Nephron (organoid): ENCODE measurements at regions not wholly inside any gene's neighbourhood (a gene's known extent, or its start where the extent isn't known, plus 50 kb on each side); places are given as distances from the start of the nearest gene placed in this dataset.
"Not testable (repeated sequence)": the region's sequence is repeated elsewhere in the genome, so short reads cannot be mapped to it uniquely, and the experiment has no call there.

Experiments used
- H3K27ac Mint-ChIP-seq, 3 experiments: 2 replicates each; pipeline ENCODE4 v1.8.0; 2020; ENCODE audit warnings: mixed read lengths in 3 of 3, mild to moderate bottlenecking in 2 of 3, moderate library complexity in 1 of 3
- H3K27me3 Mint-ChIP-seq: 2 replicates; pipeline ENCODE4 v1.8.0; 2021; ENCODE audit warnings: low read depth, mild to moderate bottlenecking, moderate library complexity, mixed read lengths
- H3K36me3 Mint-ChIP-seq: 2 replicates; pipeline ENCODE4 v1.8.0; 2020; ENCODE audit warnings: low read depth, mixed read lengths
- H3K4me1 Mint-ChIP-seq: 2 replicates; pipeline ENCODE4 v1.8.0; 2020; ENCODE audit warnings: mixed read lengths
- H3K4me3 Mint-ChIP-seq, 3 experiments: 2 replicates each; pipeline ENCODE4 v1.8.0; 2020; ENCODE audit warnings: mild to moderate bottlenecking in 3 of 3, mixed read lengths in 3 of 3, moderate library complexity in 2 of 3
- H3K9me3 Mint-ChIP-seq: 2 replicates; pipeline ENCODE4 v1.8.0; 2020; ENCODE audit warnings: mixed read lengths
- CTCF ChIP-seq, 3 experiments: fragments of 200-600 bp; sonication (generic); IDR thresholded peaks; one replicate each; pipeline ENCODE4 v1.5.0; 2021; ENCODE audit warnings: antibody characterized with exemption in 3 of 3; ENCODE audit not compliant: unreplicated experiment in 3 of 3

GRCh38 chr1:191043066-191043465, 565.4 kb upstream of the BRINP3 start:
- Mint-ChIP-seq H3K4me3 (no peak overlapping the region), H3K36me3 (no peaks in the 10 kb centered on the region), H3K4me1 (no peaks in the 10 kb centered on the region), H3K9me3 (no peaks in the 10 kb centered on the region), H3K27me3 (peaks cover 5% of the 10 kb centered on the region), H3K27ac (no peak overlapping the region)
- TF ChIP-seq CTCF (IDR thresholded peaks at IDR 0.05; ENCODE audit: unreplicated experiment in 3 of 3): no peak

GRCh38 chr1:191049781-191050180, 572.1 kb upstream of the BRINP3 start:
- Mint-ChIP-seq H3K27me3 (no peaks in the 10 kb centered on the region), H3K4me1 (no peaks in the 10 kb centered on the region), H3K27ac (no peak overlapping the region), H3K4me3 (no peak overlapping the region), H3K9me3 (no peaks in the 10 kb centered on the region), H3K36me3 (no peaks in the 10 kb centered on the region)
- TF ChIP-seq CTCF (IDR thresholded peaks at IDR 0.05; ENCODE audit: unreplicated experiment in 3 of 3): no peak

GRCh38 chr1:191052888-191053287, 575.2 kb upstream of the BRINP3 start:
- no peak overlapping the region for H3K27ac Mint-ChIP-seq

GRCh38 chr1:191065346-191065745, 587.7 kb upstream of the BRINP3 start:
- H3K27ac Mint-ChIP-seq: no peak overlapping the region
- H3K27me3 Mint-ChIP-seq: no peaks in the 10 kb centered on the region
- H3K4me3 Mint-ChIP-seq: no peak overlapping the region
- TF ChIP-seq CTCF (IDR thresholded peaks at IDR 0.05; ENCODE audit: unreplicated experiment in 3 of 3): no peak
- no peaks in the 10 kb centered on the region for H3K4me1 Mint-ChIP-seq
- peaks cover 15% of the 10 kb centered on the region for H3K9me3 Mint-ChIP-seq
- no peaks in the 10 kb centered on the region for H3K36me3 Mint-ChIP-seq

More at GRCh38 chr1:191052888-191053287, 575.2 kb upstream of the BRINP3 start:
- Mint-ChIP-seq H3K4me3 (no peak overlapping the region), H3K9me3 (no peaks in the 10 kb centered on the region), H3K27me3 (no peaks in the 10 kb centered on the region), H3K4me1 (no peaks in the 10 kb centered on the region), H3K36me3 (no peaks in the 10 kb centered on the region)
- no peak for TF ChIP-seq CTCF (IDR thresholded peaks at IDR 0.05; ENCODE audit: unreplicated experiment in 3 of 3)

GRCh38 chr1:191065771-191066170, 588.1 kb upstream of the BRINP3 start:
- no peak for TF ChIP-seq CTCF (IDR thresholded peaks at IDR 0.05; ENCODE audit: unreplicated experiment in 3 of 3)
- H3K4me1 Mint-ChIP-seq: no peaks in the 10 kb centered on the region
- no peaks in the 10 kb centered on the region for H3K27me3 Mint-ChIP-seq
- H3K9me3 Mint-ChIP-seq: peaks cover 12% of the 10 kb centered on the region
- no peak overlapping the region for H3K4me3 Mint-ChIP-seq
- H3K27ac Mint-ChIP-seq: no peak overlapping the region
- no peaks in the 10 kb centered on the region for H3K36me3 Mint-ChIP-seq

- H3K4me1 Mint-ChIP-seq: no peaks in the 10 kb centered on the region
- no peaks in the 10 kb centered on the region for H3K27me3 Mint-ChIP-seq
- no peak for TF ChIP-seq CTCF (IDR thresholded peaks at IDR 0.05; ENCODE audit: unreplicated experiment in 3 of 3)
- H3K4me3 Mint-ChIP-seq: no peak overlapping the region
- peaks cover 3% of the 10 kb centered on the region for H3K9me3 Mint-ChIP-seq
- no peaks in the 10 kb centered on the region for H3K36me3 Mint-ChIP-seq
- no peak overlapping the region for H3K27ac Mint-ChIP-seq
These were observed 597.2 kb upstream of the BRINP3 start for GRCh38 chr1:191074881-191075280.

GRCh38 chr1:191083090-191083489, 605.4 kb upstream of the BRINP3 start:
- H3K36me3 Mint-ChIP-seq, H3K4me3 Mint-ChIP-seq, H3K9me3 Mint-ChIP-seq, H3K27me3 Mint-ChIP-seq, H3K4me1 Mint-ChIP-seq, H3K27ac Mint-ChIP-seq: not testable (repeated sequence)
